B cell (primary cell): ENCODE measurements at regions not wholly inside any gene's neighbourhood (a gene's known extent, or its start where the extent isn't known, plus 50 kb on each side); places are given as distances from the start of the nearest gene placed in this dataset.

Experiments used
- EZH2 ChIP-seq: IDR thresholded peaks from 2 replicates; pipeline ENCODE4 v1.6.1; 2012; ENCODE audit warnings: borderline replicate concordance, low read depth, mild to moderate bottlenecking, moderate library complexity, low read length; ENCODE audit not compliant: insufficient read depth, poor library complexity, severe bottlenecking
- TF ChIP-seq, protein P1 (sequence below): fragments of 200-600 bp; IDR thresholded peaks from one replicate; pipeline ENCODE4 v1.8.0; 2022; ENCODE audit warnings: antibody characterized with exemption, mild to moderate bottlenecking

DNA sequence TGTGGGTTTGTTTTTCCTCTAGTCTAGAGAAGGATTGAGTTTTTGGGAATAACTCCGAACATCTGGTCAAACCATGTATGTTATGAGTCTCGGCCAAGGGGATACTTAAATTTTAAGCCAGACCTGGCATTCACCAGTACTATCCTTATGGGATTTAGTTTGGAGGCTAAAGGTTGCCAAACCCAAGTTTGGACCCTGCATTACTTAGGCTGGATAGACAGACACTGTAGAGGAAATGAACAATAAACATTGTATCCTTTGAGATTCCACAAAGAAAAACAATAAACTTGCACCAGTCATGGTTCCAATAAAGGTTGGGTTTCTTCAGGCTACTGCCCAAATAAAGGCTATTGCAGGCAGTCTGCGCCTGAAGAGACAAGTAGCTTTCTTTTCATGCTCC is 296.7 kb upstream of the MEF2C start:
- TF ChIP-seq, protein P1, sequence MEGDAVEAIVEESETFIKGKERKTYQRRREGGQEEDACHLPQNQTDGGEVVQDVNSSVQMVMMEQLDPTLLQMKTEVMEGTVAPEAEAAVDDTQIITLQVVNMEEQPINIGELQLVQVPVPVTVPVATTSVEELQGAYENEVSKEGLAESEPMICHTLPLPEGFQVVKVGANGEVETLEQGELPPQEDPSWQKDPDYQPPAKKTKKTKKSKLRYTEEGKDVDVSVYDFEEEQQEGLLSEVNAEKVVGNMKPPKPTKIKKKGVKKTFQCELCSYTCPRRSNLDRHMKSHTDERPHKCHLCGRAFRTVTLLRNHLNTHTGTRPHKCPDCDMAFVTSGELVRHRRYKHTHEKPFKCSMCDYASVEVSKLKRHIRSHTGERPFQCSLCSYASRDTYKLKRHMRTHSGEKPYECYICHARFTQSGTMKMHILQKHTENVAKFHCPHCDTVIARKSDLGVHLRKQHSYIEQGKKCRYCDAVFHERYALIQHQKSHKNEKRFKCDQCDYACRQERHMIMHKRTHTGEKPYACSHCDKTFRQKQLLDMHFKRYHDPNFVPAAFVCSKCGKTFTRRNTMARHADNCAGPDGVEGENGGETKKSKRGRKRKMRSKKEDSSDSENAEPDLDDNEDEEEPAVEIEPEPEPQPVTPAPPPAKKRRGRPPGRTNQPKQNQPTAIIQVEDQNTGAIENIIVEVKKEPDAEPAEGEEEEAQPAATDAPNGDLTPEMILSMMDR = no peak
- TF ChIP-seq EZH2 = no peak
